Muscle of arm (tissue), 1 donor: ENCODE measurements at regions not wholly inside any gene's neighbourhood (a gene's known extent, or its start where the extent isn't known, plus 50 kb on each side); places are given as distances from the start of the nearest gene placed in this dataset.
"Not testable (repeated sequence)": the region's sequence is repeated elsewhere in the genome, so short reads cannot be mapped to it uniquely, and the experiment has no call there.

Experiments
- DNase-seq: peaks from one replicate; pipeline ENCODE4 v3.0.0-alpha.2; 2013

- DNase-seq, result no peak
Measured at GRCh38 chr2:58720770-58721697, 479.9 kb upstream of the FANCL start.

- no peak for DNase-seq
Measured at GRCh38 chr2:58720033-58720769, 479.1 kb upstream of the FANCL start.

- DNase-seq, result no peak
Measured at GRCh38 chr2:58715344-58715743, 474.2 kb upstream of the FANCL start.

- no peak for DNase-seq
Measured at GRCh38 chr2:58714238-58714637, 473.1 kb upstream of the FANCL start.

DNA sequence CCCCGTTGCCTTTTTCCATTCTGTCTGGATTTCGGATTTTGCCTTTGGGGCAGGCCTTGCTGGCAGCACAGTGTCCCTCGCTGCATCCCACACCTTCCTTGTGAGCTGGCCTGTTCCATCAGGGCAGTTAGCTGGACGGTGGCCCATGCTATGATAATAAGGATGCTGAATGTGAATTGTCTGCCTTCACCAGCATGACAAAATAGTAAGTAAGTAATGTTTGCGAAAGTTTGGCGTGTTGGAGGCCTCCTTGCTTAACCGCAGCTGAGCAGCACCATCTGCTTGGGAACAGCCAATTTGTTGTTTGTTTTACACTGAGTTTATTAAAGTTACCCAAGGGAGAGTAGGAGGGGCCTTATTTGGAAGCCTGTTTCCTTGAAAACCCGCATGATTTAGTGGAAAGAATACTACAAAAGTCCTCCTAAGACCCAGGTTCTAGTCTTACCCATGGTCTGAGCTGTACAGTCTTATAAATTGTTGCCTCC is 469.7 kb upstream of the FANCL start:
- peak; percentile 13 for DNase-seq

DNA sequence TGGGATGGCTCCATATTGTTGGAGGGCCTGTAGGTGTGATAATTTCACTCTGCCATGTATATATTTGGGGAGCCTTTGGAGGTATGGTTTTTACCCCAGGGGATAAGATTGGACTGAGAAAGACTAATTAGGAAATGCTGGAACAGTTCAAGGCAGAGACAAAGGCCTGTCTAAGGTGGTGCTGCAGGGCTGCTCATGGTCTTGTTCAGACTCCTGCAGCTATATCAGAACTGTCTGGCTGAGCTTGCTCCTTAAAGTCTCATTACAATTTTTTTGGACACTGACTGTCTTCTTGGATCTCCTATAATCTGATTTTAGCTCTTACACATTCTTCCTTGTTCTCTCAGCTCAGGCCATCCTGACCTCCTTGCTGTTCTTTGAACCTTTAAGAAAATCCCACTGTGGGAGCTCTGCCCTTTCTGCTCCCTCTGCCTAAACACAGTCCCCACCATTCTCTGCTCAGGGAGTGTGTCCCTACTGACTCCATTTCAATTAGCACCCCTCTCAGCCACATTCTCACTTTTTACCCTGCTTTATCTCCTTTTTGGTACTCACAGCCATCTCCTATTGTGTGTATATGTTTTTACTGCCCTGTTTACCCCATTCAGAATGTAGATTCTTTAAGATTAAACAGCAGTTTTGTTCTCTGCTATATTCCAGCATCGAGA is 468.7 kb upstream of the FANCL start:
- no peak for DNase-seq

- no peak for DNase-seq
Measured at GRCh38 chr2:58709274-58709673, 468.1 kb upstream of the FANCL start.

DNA sequence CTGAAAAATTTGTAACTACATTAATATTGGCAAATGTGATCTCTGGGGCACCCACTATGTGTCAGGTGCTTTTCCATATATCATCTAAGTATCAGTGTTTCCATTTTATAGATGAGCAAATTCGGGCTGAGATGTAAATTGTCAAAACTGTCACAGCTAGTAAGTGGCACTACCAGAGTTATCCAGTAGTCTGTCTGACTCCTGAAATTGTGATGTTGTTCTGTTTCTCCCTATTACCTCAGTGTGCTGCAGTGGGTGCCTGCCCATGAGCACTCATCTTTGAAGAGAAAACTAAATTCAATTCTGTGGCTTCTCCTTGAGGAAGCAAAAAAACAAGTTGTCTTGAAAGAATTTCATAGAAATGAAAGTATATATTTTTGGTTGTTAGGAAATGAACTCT is 467.4 kb upstream of the FANCL start:
- no peak for DNase-seq

DNA sequence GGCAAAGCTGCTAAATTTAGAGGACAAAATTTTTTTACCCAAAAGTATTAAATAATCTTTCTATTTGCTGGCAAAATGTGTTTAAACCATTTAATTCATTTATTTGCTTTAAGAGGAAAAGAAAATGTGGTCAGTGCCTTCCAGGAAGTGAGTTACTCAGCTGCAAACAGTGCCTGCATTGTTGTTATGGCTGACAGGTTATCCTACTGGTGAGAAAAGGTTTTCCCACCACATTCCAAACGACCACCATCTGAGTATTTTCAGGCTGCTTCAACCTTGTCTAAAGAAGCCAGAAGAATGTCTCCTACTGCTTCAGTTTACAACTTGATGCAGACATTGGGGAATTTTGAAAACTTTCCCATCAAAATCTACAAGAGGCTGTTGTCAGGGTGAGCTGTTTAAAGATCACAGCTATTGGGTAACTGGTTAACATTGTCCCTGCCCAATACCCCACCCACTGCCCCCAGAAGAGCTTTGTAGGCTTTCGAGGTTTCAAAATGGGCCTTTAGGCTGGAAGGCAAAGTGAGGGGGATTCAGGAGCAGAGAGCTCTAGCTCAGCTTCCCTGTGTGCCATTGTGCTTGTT is 461.3 kb upstream of the FANCL start:
- DNase-seq, result no peak

DNA sequence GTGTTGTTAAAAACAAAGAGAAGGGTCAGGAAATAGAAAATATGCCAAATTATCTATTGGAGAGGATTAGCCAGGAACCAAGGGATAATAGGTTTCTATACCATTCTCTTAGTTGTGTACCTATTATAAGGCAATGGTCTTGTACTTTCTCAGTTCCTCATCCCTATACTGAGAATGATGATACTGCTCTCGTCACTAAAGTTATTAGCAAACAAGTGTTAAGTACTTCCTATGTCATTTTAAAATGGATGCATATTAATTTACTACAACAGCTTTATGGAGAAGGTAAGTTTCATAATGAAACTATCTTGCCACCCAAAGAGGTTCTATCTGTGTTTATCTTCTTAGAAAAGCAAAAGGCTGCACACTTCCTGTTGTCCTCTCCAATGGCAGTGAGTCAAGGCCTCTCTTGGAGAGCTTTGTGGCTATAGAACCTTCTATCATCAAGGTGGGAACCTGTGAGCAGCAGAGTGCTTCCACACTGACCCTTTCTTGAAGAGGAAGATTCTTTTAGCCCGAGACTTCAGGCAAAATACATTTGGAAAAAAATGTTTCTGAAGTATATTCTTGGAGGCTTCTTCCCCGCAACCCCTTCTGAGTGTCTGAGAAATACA is 460.7 kb upstream of the FANCL start:
- no peak for DNase-seq

GRCh38 chr2:58700591-58700990 is 459.5 kb upstream of the FANCL start:
- no peak for DNase-seq

- no peak for DNase-seq
Measured at GRCh38 chr2:58699411-58699810, 458.3 kb upstream of the FANCL start.

DNA sequence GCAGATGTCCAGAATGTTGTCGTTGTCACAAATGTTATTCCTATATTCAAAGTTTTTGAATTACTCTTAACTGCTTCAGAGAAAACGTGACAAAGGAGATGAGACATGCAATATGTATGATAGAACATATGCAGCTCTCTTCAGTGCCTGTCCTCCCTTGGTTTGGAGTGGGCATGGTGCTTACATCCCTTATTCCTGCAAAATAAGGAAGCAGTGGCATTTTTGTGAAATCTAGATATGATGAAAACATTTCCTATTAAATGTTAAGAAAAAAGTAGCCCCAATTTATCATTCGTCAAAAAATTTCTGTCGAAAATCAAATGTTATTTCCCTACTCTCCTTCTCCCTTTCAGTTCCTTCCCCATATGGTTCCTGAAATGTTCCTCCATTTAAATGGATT is 457.5 kb upstream of the FANCL start:
- no peak for DNase-seq

- DNase-seq, result not testable (repeated sequence)
Measured at GRCh38 chr2:58694114-58694513, 453.0 kb upstream of the FANCL start.

DNA sequence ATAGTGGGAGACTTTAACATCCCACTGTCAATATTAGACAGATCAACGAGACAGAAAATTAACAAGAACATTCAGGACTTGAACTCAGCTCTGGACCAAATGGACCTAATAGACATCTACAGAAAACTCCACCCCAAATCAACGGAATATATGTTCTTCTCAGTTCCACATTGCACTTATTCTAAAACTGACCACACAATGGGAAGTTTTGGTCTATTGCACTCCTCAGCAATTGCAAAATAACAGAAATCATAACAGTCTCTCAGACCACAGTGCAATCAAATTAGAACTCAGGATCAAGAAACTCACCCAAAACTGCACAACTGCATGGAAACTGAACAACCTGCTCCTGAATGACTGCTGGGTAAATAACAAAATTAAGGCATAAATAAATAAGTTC is 449.9 kb upstream of the FANCL start:
- DNase-seq, result not testable (repeated sequence)

- DNase-seq, result no peak
Measured at GRCh38 chr2:58688813-58689212, 447.7 kb upstream of the FANCL start.

- no peak for DNase-seq
Measured at GRCh38 chr2:58686776-58687175, 445.7 kb upstream of the FANCL start.

- DNase-seq, result no peak
Measured at GRCh38 chr2:58680755-58681310, 439.7 kb upstream of the FANCL start.

- no peak for DNase-seq
Measured at GRCh38 chr2:58677748-58678147, 436.6 kb upstream of the FANCL start.

GRCh38 chr2:58671675-58672074 is 430.6 kb upstream of the FANCL start:
- no peak for DNase-seq

DNA sequence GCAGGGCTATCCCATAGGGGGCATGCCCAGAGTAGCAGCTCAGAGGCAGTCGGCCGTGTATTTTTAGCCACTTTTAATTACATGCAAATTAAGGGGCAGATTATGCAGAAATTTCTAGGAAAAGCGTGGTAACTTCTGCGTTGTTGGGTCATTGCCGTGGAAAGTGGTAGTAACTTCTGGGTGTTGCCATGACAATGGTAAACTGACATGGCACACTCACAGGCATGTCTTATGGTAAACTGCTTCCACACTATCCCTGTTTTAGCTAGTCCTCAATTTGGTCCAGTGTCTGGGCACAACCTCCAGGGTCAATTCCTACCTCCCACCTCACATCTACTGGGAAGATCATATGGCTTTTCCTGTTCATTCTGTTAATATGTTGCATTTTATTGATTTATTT is 428.9 kb upstream of the FANCL start:
- DNase-seq, result no peak
